Activated T-cell treated with anti-CD3 and anti-CD28 coated beads, Interleukin-2, amount 50 U/mL, for 1 hour (primary cell): ENCODE measurements at regions not wholly inside any gene's neighbourhood (a gene's known extent, or its start where the extent isn't known, plus 50 kb on each side); places are given as distances from the start of the nearest gene placed in this dataset.
"Not testable (repeated sequence)": the region's sequence is repeated elsewhere in the genome, so short reads cannot be mapped to it uniquely, and the experiment has no call there.

Experiments used
- DNase-seq: peaks from one replicate; pipeline ENCODE4 v3.0.0-alpha.2; 2020

- DNase-seq, result no peak
Observed at GRCh38 chr1:213688655-213689054, 299.1 kb upstream of the PROX1 start.

GRCh38 chr1:213689260-213689659 lies 298.5 kb upstream of the PROX1 start:
- no peak for DNase-seq

- DNase-seq, result no peak
Observed at GRCh38 chr1:213690341-213690917, 297.3 kb upstream of the PROX1 start.

- DNase-seq, result no peak
Observed at GRCh38 chr1:213692321-213692720, 295.5 kb upstream of the PROX1 start.

- DNase-seq, result no peak
Observed at GRCh38 chr1:213693864-213694263, 293.9 kb upstream of the PROX1 start.

GRCh38 chr1:213697192-213697802 lies 290.5 kb upstream of the PROX1 start:
- no peak for DNase-seq

GRCh38 chr1:213698092-213698702 lies 289.6 kb upstream of the PROX1 start:
- DNase-seq, result no peak

GRCh38 chr1:213702703-213703102 lies 285.1 kb upstream of the PROX1 start:
- no peak for DNase-seq

- no peak for DNase-seq
Observed at GRCh38 chr1:213704941-213705340, 282.8 kb upstream of the PROX1 start.

GRCh38 chr1:213711833-213712490 lies 275.8 kb upstream of the PROX1 start:
- not testable (repeated sequence) for DNase-seq

GRCh38 chr1:213714645-213715044 lies 273.1 kb upstream of the PROX1 start:
- no peak for DNase-seq

GRCh38 chr1:213715182-213715581 lies 272.6 kb upstream of the PROX1 start:
- DNase-seq, result no peak

- no peak for DNase-seq
Observed at GRCh38 chr1:213719462-213719861, 268.3 kb upstream of the PROX1 start.

GRCh38 chr1:213720032-213720431 lies 267.7 kb upstream of the PROX1 start:
- DNase-seq, result no peak

GRCh38 chr1:213723187-213723586 lies 264.6 kb upstream of the PROX1 start:
- no peak for DNase-seq

GRCh38 chr1:213724640-213725536 lies 262.9 kb upstream of the PROX1 start:
- no peak for DNase-seq

GRCh38 chr1:213727853-213728592 lies 259.8 kb upstream of the PROX1 start:
- no peak for DNase-seq

- DNase-seq, result no peak
Observed at GRCh38 chr1:213728593-213729536, 258.9 kb upstream of the PROX1 start.

- DNase-seq, result no peak
Observed at GRCh38 chr1:213733705-213734104, 254.1 kb upstream of the PROX1 start.

- DNase-seq, result no peak
Observed at GRCh38 chr1:213737398-213738035, 250.3 kb upstream of the PROX1 start.

GRCh38 chr1:213738658-213739057 lies 249.1 kb upstream of the PROX1 start:
- no peak for DNase-seq
